ENCODE measurements at regions not wholly inside any gene's neighbourhood (a gene's known extent, or its start where the extent isn't known, plus 50 kb on each side); places are given as distances from the start of the nearest gene placed in this dataset.

- no peak for TF ChIP-seq CTCF (IDR thresholded peaks at IDR 0.05)
- TF ChIP-seq POLR2A (IDR thresholded peaks at IDR 0.05), result no peak
- no peak for TF ChIP-seq POLR2AphosphoS5 (IDR thresholded peaks at IDR 0.05)
Measured at GRCh38 chr1:55322842-55323241, 107.7 kb upstream of the USP24 start.

Measured in prostate gland (tissue), 2 donors.